Lung microvascular endothelial cell (primary cell): ENCODE measurements at regions not wholly inside any gene's neighbourhood (a gene's known extent, or its start where the extent isn't known, plus 50 kb on each side); places are given as distances from the start of the nearest gene placed in this dataset.

Experiments
- DNase-seq, 2 donors: peaks; one replicate each; pipeline versions ENCODE4 v3.0.0 to v3.0.0-alpha.2; 2010; ENCODE audit warnings: low read depth in 2 of 2

DNA sequence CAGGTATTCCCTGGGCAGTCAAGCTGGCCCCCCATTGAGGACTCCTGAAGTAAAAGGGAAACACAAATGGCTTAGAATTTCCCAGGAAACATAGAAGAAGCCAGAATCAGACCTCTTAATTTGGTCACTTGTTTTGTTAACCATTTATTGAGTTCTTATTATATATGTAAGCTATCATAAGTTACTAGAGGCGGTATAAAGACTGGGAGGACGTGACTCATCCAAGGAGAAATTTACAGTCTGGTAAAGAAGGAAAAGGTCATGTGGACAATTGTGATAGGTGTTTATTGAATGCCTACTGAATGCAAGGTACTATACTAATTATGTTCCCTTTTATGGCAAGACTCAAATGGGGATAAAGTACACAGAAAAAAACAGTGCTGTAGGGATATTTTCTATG is 146.7 kb downstream of the DYRK2 start:
- DNase-seq: peak in 1 of 2 donors; percentile 17

DNA sequence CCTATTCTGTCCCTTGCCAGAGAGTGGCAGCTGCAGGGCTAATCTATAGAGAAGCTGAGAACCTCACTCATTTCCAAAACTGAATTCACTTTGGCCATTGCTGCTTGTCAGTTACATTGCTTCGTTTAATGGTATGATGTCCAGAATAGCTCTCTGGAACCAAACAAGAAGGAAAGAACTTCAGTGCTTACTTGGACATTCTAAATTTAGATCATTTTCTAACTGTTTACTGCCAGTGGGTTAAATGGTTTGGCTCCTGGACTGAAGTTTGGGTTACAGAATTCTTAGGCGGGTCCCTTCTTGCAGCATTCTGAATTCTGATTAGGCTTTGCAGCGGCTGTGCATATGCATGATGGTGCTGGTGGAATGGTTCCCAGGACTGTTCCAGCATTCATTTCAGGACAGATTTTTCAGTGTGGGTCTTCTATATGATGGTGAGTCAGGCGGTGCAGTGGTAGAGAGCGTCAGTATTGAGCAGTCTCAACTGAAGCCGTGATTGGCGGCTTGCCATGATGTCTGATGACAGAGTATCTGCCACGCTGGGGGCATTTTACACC is 148.7 kb downstream of the DYRK2 start:
- no peak for DNase-seq

DNA sequence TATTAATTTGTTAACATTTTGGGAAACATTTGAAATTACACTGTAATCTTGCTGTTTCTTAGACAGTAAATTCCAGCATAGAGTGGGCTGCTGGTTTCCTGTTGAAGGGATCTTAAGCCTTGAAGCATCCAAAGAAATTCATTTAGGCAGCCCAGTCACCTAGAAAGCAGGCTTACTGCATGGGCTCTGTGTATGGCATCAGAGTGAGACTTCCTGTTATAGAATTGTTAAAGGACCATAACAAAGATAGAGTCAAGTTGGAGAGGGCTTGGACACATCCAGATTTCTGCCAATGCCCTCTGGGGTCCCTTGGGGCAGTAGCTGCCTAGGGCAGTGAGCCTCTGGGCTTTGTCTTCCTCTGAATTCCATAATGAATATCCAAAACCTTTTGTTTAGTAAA is 149.2 kb downstream of the DYRK2 start:
- no peak for DNase-seq

DNA sequence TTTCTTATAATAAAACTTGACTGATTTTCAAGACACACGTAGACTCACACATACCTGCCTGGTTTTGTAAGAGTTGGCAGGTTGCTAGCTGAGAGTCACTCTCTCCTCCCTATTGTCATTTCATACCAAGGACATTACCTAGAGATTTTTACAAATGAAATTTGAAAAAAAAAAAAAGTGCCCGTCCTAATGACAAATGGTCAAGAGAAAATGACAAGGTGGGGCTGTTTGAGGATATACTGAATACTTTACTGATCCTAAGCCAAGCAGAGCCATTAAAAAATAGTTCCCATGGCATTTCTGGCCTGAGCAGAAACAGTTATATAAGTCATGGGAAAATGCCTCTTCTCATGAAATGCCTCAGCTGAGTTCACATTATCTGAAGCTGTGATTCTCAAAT is 150.2 kb downstream of the DYRK2 start:
- no peak for DNase-seq

DNA sequence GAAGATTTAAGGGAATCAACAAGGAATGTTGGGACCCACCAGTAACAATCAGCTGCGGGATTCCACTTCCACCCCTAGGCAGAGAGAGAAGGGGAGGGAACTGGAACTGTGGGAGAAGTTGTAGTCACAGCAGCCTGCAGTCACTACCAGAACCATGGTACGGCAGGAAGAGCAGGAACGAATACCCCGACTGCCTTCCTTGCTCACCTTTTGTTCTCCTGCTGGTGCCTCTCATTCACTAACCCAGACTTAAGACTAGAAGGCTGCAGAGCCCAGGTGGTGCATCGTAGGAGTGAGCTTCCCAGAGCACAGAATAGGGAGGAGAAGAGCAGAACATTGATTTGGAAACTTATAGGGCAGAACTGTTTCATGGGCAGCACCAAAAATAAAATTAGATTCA is 154.2 kb downstream of the DYRK2 start:
- DNase-seq: no peak

DNA sequence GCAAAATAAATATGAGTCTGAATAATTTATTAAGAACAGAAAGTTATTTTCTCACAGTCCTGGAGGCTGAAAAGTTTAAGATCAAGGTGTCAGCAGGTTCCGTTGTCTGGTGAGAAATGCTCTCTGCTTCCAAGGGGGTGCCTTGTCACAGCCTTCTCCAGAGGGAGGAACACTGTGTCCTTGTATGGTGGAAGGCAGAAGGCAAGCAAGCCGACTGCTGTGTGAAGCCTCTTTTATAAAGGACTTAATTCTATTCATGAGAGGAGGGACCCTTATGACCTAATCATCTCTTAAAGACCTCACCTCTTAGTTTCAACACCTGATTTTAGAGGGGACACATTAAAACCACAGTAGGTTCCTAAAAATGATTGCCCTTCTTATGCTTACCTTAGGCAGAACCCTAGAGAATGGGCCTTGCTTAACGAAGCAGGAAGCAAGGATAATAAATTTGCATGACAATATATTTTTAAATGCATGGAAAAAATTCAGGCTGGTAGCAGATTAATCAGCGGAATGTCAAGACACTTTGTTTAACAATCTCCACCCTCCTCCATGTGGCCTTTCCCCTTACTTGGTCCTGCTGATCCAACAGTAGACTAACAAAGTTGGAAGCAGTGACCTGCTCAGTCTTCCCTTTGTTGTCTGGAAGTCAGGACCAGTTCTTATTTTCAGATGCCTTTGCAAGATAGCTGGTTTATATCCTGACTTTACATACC is 154.9 kb downstream of the DYRK2 start:
- DNase-seq: no peak

DNA sequence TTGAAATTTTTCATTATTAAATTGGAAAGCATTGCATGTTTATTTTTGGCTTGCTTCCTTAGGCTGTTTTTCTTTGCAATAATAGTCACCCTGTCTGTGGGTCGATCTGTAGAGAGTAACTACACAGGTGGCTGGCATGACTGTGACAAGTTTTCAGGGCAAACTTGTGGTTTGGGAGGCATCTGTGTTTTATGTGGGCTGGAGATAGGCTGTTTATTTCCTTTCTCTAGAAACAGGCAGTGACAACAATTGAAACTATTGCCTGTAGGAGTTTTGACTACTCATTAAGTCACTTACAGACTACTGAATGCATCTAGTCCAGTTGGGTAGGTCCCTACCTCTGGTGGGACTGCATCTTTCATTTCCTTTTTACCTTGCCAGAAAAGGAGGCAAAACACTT is 155.6 kb downstream of the DYRK2 start:
- DNase-seq: no peak

DNA sequence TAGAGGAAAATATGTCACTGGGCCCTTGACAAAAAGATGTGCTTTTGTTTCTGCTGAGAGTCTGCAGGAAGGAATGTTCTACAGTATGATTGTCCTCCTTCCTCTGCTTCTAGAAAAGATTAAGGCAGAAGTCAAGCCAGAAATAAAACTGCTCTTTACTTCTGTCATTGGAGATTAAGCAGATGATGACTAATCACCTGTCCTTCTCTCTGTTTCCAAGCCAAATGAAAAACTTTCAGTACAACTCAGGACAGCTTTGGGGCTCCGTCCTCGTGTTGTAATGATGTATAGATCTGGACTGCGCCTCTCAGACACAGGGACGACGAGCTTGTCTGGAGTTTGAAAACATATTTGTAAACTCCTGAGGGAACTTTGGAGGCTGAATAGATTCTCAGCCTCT is 159.3 kb downstream of the DYRK2 start:
- DNase-seq: no peak

DNA sequence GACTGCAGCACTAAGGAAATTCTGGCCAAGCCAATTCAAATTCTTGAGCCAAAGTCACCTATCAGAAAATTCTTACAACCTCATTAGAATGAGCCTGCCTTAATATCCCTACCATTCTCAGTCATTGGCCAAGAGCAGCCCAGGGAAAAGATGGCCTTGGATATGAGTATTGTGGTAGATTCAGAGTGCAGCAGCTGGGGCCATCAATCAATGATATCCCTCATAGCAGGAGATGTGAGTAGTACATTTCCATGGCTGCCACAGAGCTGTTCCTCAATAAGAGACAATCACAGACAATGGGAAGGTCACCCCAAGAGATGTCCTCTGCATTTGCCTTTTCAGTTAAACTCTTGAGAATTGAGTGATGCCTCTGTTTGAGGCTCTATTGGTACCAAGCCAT is 161.6 kb downstream of the DYRK2 start:
- DNase-seq: no peak

DNA sequence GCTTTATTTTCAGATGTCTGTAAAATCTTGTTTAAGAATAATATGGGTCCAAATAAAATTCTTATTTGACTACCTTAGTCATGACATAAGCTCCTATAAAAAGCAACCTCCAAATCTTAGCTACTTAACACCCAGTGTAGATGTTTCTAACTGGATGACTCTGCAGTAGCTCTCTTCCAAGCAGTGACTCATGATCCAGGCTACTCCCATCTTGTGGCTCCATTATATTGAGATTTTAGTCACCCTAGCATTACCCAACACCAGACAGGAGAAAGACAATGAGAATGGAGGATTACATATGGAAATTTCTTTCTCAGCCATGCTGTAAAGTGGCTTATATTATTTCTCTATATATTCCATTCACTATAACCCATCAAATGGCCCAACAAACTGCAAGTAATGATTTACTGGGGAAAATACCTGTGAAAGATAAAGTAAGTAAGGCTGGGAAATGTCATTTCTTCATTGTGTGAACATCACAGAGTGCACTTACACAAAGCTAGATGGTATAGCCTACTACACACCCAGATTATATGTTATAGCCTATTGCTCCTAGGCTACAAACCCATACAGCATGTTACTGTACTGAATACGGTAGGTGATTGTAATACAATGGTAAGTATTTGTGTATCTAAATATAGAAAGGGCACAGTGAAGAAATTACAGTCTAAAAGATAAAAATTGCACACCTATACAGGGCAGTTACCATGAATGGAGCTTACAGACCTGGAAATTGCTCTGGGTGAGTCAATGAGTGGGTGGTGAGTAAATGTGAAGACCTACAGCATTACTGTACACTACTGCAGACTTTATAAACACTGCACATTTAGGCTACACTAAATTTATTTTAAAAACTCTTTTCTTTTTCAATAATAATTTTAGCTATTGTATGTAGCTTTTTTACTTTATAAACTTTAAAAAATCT is 163.2 kb downstream of the DYRK2 start:
- no peak for DNase-seq

DNA sequence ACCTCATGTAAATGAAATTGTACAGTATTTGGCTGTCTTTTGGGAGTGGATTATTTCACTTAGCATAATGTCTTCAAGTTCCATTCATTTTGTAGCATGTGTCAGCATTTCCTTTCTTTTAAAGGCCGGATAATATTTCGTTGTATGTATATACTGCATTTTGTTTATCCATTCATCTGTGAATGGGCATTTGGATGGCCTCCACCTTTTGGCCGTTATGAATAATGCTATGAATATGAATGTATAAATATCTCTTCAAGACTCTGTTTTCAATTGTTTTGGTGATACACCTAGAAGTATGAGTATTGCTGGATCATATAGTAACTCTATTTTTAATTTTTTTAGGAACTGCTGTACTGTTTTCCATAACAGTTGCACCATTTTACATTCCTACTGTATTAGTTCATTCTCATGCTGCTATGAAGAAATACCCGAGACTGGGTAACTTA is 164.9 kb downstream of the DYRK2 start:
- no peak for DNase-seq

DNA sequence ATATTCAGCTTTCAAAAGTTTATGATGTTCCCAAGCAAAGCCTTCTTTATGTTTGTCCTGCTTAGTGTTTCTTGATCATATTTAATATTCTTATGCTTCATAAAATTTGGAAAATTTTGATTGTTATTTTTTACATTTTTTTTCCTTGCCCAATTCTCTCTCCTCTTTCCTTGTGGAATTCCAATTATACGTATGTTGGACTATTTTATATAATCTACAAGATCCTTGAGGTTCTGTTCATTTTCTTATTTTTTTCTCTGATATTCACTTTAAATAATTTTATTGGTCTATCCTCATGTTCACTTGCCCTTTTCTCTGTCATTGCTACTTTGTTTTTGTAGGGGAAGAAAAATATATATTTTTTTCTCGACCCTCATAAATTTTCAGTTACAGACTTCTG is 167.7 kb downstream of the DYRK2 start:
- DNase-seq: no peak

DNA sequence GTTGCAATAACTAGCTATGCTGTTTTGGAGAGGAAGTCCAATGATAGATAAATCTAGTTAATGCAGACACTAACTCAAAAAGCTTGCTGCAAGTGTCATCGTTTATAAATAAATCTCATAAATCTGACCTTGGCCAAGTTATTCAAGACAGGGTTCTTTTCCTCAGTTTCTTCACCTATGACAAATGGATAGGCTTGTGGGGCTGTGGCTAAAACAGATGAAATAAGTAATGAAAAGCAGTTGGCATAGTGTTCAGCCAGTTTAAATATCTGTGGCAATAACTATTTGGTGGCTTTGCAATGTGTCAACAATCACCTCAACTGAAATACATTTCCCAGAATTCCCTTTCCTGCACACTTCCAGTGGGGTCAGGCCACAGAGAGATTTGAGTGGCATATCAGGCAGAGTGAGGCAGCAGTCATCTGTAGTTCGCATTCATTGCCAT is 169.9 kb downstream of the DYRK2 start:
- DNase-seq: no peak

DNA sequence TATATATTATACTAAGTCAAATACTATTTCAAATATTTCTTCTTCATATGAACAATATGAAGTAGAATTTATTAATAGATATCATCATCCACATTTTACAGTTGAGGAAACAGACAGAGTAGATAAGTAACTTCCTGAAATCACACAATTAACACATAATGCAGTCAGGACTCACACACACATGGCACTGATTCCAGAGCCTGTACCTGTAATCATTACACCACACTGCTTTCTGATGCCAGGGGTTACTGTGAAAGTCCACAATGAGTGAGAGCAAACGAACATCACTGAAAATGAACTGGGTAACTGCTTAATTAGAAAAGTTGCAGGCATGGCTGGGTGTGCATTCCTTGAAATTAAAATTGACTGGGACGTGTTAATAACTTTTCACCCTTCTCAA is 169.3 kb upstream of the IFNG-AS1 start:
- DNase-seq: no peak

DNA sequence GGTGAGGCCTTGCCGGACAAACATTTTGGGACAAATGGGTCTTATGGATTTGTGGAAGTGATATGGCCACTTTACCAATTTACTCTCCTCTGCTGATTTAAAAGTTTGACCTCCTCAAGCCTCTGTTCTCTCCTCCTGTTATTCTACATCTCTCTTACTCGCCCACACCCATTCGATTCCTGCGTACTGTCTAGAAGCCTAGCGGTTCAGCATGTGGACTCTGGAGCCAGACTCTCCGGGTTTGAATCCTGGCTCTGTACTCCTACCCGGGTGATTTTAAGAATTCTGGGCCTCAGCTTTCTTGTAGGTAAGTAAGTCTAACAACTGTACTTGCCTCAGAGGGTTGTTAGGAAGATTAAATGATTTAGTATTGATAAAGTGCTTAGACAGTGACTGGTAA is 168.6 kb upstream of the IFNG-AS1 start:
- no peak for DNase-seq

DNA sequence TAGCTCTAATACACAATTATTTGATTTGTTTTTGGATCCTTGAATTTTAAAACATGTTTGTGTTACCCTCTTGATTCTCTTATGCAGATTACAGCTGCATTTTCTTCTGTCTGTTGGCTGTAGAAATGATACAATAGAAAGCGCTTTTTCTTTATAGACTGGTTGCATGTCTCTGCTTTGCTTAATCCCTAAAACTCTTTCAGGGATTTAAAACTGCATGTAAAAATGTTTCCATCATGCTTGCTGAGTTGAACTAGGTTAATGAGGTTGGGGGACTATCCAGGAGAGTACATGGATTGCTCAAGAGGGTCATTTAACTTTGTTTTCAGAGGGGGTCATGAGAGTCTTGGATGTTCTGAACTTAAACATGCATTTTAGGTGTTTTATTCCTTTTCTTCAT is 166.4 kb upstream of the IFNG-AS1 start:
- DNase-seq: no peak

DNA sequence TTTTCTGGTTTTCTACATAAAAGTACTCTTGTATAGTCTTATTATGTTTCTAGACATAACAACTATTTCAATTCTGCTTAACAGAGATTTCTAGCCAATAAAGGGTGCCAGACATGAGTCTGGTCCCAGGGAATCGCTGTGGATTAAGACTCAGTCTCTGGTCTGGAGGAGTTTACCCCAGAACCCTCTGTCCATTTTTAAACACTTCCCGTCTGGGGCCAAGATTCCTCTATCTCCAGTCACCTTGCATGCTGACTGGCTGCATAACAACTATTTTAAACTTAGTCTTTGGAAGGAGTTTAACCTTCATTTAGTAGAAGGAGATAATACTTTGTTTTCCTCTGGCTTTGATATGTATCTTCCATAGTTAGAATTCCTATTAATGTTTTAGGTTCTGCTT is 163.1 kb upstream of the IFNG-AS1 start:
- DNase-seq: no peak

DNA sequence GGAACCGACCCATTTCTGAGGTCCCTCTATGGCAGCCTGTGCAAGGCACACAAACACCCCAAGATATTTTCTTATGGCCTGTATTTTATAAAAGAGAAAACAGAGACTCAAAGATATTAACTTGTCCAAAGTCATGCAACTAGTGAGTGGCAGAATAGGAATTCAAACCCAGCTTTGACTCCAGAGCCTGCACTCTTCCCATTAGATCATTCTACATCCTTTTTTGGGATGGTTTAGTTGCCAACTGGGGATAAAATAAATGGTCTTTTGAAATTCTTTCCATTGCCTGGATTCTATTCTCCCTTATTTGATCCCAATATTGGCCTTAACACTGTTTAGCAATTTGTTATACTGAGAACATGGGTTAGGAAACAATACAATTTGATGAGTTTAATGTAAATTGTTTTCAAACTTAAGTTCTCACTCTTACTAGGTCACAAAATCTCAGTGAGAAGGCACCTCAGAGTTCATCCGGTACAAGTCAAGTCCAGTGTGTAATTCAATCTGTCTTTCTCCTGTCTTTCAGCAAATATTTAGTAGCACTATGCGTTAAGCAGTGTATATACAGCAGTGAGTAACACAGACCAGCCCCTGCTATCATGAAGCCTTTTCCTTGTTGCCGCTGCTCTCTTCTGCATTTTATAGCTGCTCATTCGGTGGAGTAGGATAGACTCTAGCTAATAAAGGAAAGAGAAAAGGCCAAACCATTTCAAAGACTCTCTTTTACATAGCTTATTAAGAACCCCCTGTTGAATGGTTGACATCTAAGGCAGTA is 162.1 kb upstream of the IFNG-AS1 start:
- DNase-seq: no peak

DNA sequence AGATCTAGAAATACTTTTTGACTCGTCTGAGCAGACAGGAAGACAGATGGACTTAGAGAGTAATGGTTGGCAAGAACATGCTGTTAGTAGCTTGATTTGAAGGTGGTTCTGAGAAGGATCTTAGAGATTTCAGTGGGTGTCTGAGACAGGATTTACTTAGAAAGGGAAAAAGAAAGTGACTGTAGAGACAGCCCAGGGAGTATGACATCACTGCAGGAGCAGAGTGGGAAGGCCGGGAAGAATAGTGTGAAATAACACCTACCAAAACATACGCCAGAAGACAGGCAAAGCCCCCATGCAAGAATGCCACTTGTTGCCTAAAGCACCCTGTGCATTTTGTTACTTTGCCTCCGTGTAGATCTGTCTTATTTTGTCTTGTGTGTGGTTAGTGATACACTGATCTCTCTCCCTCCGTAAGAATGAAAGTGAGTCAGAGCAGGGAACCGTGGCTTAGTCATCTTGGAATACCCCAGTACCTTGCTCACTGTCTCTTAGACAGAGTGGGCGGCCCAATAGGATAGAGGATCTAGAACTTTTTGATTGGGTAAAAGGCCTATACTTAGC is 161.3 kb upstream of the IFNG-AS1 start:
- DNase-seq: peak in 1 of 2 donors; percentile 88

DNA sequence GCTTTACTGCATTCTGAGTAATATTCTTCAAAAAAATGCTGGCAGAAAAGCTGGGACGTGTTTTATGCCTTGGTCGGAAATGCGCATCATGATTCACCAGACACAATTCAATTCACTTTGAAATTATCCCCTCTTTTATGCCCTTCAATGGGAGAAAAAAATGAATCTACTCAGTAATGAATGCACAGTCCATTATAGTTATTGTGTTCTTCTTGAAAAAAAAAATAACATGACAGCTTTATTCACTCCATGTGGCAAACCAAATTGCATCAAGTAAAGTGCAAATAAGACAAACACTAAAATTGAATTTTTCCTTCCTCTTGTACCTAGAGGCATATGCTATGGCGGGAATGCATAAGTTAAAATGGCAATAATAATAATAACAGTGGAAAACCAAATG is 159.4 kb upstream of the IFNG-AS1 start:
- no peak for DNase-seq

DNA sequence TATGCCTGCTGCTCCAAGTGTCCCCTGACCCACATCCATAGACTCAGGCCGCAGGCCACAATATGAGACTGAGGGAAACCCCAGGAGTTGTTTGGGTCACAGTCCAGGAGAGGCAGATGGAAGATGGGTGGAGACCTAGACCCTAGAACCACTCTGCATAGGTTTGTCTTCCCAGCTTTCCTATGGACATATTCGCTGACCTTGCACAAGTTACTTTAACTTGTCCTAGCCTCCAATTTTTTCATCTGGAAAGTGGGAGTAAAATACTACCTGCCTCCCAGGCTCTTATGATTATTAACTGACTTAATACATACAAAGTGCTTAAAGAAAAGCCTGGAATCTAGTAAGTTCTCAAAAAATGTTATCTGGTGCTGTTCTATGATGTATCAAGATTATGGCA is 157.1 kb upstream of the IFNG-AS1 start:
- DNase-seq: no peak
